Sigmoid colon (tissue), 6 donors: ENCODE measurements at regions not wholly inside any gene's neighbourhood (a gene's known extent, or its start where the extent isn't known, plus 50 kb on each side); places are given as distances from the start of the nearest gene placed in this dataset.
A peak's percentile ranks its signal among the peaks of the same experiment; 100 is the strongest.

Experiments used
- DNase-seq: peaks from one replicate; pipeline ENCODE4 v3.0.0-alpha.2; 2019
- H3K27ac ChIP-seq, 4 donors: fragments of 200-600 bp; sonication (generic); one replicate each; pipeline ENCODE4 v1.5.1; 2016 to 2019; ENCODE audit warnings: mild to moderate bottlenecking in 1 of 4
- H3K27me3 ChIP-seq, 3 donors: fragments of 200-600 bp; sonication (generic); one replicate each; pipeline ENCODE4 v1.5.1; 2019; ENCODE audit warnings: mild to moderate bottlenecking in 1 of 3
- H3K36me3 ChIP-seq, 4 donors: fragments of 200-600 bp; sonication (generic); one replicate each; pipeline ENCODE4 v1.5.1; 2016 to 2019
- H3K4me1 ChIP-seq, 4 donors: fragments of 200-600 bp; sonication (generic); one replicate each; pipeline ENCODE4 v1.5.1; 2017 to 2019
- H3K4me3 ChIP-seq, 4 donors: fragments of 200-600 bp; sonication (generic); one replicate each; pipeline ENCODE4 v1.5.1; 2017 to 2019; ENCODE audit warnings: mild to moderate bottlenecking in 2 of 4, moderate library complexity in 1 of 4
- H3K9me3 ChIP-seq, 4 donors: fragments of 200-600 bp in 3 of 4; sonication (generic) in 3 of 4; one replicate each; pipeline versions ENCODE4 v1.5.1 to v1.6.1; 2013 to 2019
- EP300 ChIP-seq, 4 donors: sonication (generic); formaldehyde crosslinking; IDR thresholded peaks; one replicate each; pipeline ENCODE4 v1.6.1; 2017; ENCODE audit warnings: antibody characterized with exemption in 4 of 4
- POLR2A ChIP-seq, 2 donors: fragments of 450-650 bp; IDR thresholded peaks; one replicate each; pipeline ENCODE4 v1.6.1; 2016; ENCODE audit warnings: antibody characterized with exemption in 2 of 2, mild to moderate bottlenecking in 2 of 2, moderate library complexity in 2 of 2
- POLR2AphosphoS5 ChIP-seq, 4 donors: sonication (generic); formaldehyde crosslinking; IDR thresholded peaks; one replicate each; pipeline ENCODE4 v1.6.1; 2017; ENCODE audit warnings: antibody characterized with exemption in 4 of 4
- WGBS, 2 donors: extraction: QIAGEN DNeasy Blood & Tissue Kit; methylation state at CpG; one replicate each; pipeline ENCODE4 v1.1.7; 2013; 5-methylcytosine and 5-hydroxymethylcytosine counted together
- intact Hi-C: fragments of 100-400 bp; cut with DNase I; formaldehyde crosslinking; loops from one replicate; pipeline ENCODE4 v1.15.1; 2023
- TF ChIP-seq, protein P1 (sequence below), 4 experiments: fragments of 450-650 bp in 3 of 4; fragments of 200-600 bp in 1 of 4; IDR thresholded peaks; one replicate each; pipeline ENCODE4 v1.5.1; 2016 to 2019; ENCODE audit warnings: antibody characterized with exemption in 4 of 4, mild to moderate bottlenecking in 3 of 4, moderate library complexity in 2 of 4
- donor health status: healthy with polysubstance abuse.
- donor health status: healthy.

DNA sequence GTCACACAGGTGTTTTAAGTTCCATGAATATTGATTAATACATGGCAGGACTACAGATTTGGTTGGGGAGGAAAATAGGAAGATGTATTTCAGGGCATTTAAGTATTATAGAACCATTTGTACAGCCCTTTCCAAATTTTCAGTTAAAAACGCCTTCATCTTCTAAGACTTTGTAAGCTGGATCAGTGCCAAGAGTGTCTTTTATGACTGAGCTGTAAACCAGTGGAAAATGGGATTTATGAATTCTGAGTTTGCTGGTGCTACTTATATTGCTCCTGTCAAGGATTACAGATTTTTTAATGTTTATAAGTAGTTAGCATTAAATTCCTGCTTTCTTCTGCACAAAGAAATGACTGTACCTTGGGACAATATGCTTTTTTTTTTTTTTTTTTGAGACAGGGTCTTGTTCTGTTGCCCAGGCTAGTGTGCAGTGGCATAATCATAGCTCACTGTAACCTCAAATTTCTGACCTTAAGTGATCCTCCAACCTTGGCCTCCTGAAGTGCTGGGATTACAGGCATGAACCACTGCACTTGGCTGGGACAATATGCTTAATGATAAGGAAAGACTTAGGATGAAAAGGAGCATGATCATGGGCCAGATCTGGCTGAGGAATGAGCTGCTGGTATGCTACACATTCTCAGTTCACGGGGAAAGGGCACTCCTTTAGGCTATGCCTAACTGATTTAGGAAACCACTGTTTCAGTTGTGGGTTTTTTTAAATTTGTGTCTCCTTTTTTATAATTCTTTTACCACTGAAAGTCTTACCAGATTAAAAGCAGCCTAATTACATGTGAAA lies 113.6 kb upstream of the MTNR1B start:
- no peaks in the 10 kb centered on the region for H3K27me3 ChIP-seq
- H3K9me3 ChIP-seq = no peaks in the 10 kb centered on the region
- no peak for DNase-seq
- TF ChIP-seq EP300 (IDR thresholded peaks at IDR 0.05) (no peak), POLR2A (IDR thresholded peaks at IDR 0.05) (no peak)
- TF ChIP-seq, protein P1, sequence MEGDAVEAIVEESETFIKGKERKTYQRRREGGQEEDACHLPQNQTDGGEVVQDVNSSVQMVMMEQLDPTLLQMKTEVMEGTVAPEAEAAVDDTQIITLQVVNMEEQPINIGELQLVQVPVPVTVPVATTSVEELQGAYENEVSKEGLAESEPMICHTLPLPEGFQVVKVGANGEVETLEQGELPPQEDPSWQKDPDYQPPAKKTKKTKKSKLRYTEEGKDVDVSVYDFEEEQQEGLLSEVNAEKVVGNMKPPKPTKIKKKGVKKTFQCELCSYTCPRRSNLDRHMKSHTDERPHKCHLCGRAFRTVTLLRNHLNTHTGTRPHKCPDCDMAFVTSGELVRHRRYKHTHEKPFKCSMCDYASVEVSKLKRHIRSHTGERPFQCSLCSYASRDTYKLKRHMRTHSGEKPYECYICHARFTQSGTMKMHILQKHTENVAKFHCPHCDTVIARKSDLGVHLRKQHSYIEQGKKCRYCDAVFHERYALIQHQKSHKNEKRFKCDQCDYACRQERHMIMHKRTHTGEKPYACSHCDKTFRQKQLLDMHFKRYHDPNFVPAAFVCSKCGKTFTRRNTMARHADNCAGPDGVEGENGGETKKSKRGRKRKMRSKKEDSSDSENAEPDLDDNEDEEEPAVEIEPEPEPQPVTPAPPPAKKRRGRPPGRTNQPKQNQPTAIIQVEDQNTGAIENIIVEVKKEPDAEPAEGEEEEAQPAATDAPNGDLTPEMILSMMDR (IDR thresholded peaks at IDR 0.05) = no peak
- 40 to 53% methylated on average over 2 of the region's 2 CpGs for WGBS, 2 donors
- H3K4me3 ChIP-seq = no peak overlapping the region
- no peaks in the 10 kb centered on the region for H3K36me3 ChIP-seq
- H3K4me1 ChIP-seq = peaks cover 0 to 34% (median 10%) of the 10 kb centered on the region in 4 donors
- H3K27ac ChIP-seq = no peak overlapping the region
- intact Hi-C loops = no loop called here

DNA sequence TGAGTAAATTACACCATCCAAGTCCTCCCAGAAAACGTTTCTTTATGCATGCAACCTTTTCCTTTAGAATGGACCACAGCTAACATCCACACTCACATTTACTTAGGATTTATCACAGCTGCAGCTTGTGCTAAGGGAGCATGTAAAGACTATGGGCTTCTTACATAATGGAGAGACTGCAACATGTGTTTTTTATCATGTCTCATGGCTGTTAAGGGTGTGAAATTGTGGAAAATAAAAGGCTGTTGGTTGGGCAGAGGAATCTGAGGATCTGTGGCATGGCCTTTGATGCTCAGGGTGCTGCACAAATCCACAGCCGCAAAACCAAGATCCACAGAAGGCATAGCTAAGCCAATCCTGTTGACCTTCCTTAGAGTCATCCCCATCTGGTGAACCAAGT lies 112.0 kb upstream of the MTNR1B start:
- Histone ChIP-seq H3K27ac (no peak overlapping the region), H3K36me3 (no peaks in the 10 kb centered on the region), H3K4me3 (no peak overlapping the region), H3K27me3 (no peaks in the 10 kb centered on the region), H3K4me1 (peaks cover 0 to 44% (median 24%) of the 10 kb centered on the region in 4 donors), H3K9me3 (no peaks in the 10 kb centered on the region)
- no peak for TF ChIP-seq POLR2AphosphoS5 (IDR thresholded peaks at IDR 0.05)
- TF ChIP-seq POLR2A (IDR thresholded peaks at IDR 0.05) = no peak
- no peak for TF ChIP-seq EP300 (IDR thresholded peaks at IDR 0.05)
- TF ChIP-seq, protein P1 (IDR thresholded peaks at IDR 0.05) = no peak
- intact Hi-C loops = no loop called here
- 78 to 79% methylated on average over 2 of the region's 2 CpGs for WGBS, 2 donors
- no peak for DNase-seq

DNA sequence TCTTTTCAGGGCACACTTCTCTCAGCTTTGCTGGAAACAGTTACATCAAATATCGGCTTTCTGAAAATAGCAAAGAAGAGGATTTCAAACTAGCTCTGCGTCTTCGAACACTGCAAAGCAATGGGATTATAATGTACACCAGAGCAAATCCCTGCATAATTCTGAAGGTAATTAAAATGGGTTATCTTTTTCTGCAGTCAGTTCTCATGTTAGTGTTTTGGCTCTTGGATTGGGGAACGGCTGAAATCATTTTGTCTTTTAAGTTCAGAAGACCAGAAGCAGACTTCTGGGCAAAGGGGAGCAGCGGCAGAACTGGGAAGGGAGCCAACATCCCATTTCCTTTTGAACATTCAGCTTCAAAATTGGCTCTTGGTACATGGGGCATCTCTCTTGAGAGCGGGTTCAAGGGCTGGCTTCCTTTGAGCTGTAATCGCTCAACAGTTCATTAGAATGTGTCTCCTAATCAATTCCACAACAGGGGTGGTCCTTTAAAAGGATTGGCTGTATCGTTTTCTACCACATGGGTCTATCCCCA lies 110.2 kb upstream of the MTNR1B start:
- DNase-seq = no peak
- 75 to 77% methylated on average over 8 of the region's 8 CpGs for WGBS, 2 donors
- Histone ChIP-seq H3K4me3 (no peak overlapping the region), H3K27ac (no peak overlapping the region), H3K36me3 (no peaks in the 10 kb centered on the region), H3K9me3 (no peaks in the 10 kb centered on the region), H3K27me3 (no peaks in the 10 kb centered on the region), H3K4me1 (peaks cover 0 to 55% (median 30%) of the 10 kb centered on the region in 4 donors)
- no peak for TF ChIP-seq POLR2AphosphoS5 (IDR thresholded peaks at IDR 0.05)
- TF ChIP-seq, protein P1 (IDR thresholded peaks at IDR 0.05) = no peak
- TF ChIP-seq POLR2A (IDR thresholded peaks at IDR 0.05) = no peak
- intact Hi-C loops = no loop called here

DNA sequence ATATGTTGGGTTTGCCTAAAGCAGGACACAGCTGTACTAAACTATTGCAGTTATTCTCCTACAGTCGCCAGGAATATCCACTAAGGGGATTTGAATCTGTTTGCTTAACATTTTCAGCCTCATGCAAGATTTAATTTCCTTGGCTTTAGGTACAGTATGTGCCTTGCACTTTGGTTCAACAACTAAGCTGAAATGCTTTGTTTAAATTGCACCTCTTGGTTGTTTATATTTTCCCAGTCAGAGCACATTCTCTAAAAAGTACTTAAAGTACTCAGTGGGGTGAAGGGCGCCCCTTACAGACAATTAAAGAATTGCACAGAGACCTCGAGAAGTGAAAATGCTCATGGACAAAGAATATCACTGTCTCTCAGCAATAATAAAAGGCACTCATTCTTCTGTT lies 107.8 kb upstream of the MTNR1B start:
- intact Hi-C loops = no loop called here
- H3K4me3 ChIP-seq = no peak overlapping the region
- DNase-seq = no peak
- WGBS, 2 donors = 75 to 82% methylated on average over 3 of the region's 3 CpGs
- no peak for TF ChIP-seq EP300 (IDR thresholded peaks at IDR 0.05)
- no peak for TF ChIP-seq POLR2A (IDR thresholded peaks at IDR 0.05)
- peak in 2 of 4 donors; percentile 10 to 17 for TF ChIP-seq POLR2AphosphoS5 (IDR thresholded peaks at IDR 0.05)
- H3K9me3 ChIP-seq = no peaks in the 10 kb centered on the region
- peak overlapping the region in 2 of 4 donors; percentile 35 to 67 for H3K27ac ChIP-seq
- H3K36me3 ChIP-seq = no peaks in the 10 kb centered on the region
- H3K27me3 ChIP-seq = no peaks in the 10 kb centered on the region
- H3K4me1 ChIP-seq = peaks cover 0 to 70% (median 38%) of the 10 kb centered on the region in 4 donors

DNA sequence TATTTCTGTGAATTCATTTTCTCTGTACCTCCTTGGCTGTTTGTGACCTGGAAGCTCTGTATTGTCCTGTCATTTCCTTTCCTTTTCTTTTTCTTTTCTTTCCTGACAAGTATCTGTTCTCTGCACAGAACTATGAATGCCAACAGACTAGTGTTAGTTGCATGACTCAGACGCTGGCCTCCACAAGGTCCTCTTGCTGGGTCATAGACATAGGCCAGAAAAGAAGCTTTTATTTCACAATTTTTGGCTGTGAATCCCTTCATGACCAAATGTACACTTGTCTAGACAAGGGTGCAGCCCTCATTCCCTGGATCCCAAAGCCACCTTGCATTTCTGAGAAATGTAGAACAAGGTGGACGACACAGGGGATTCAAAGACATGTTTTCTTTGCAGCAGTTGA lies 104.1 kb upstream of the MTNR1B start:
- Histone ChIP-seq H3K9me3 (no peaks in the 10 kb centered on the region), H3K27me3 (no peaks in the 10 kb centered on the region), H3K27ac (peak overlapping the region in 2 of 4 donors; percentile 5 to 6), H3K36me3 (no peaks in the 10 kb centered on the region), H3K4me1 (peaks cover 0 to 88% (median 47%) of the 10 kb centered on the region in 4 donors), H3K4me3 (no peak overlapping the region)
- TF ChIP-seq POLR2AphosphoS5 (IDR thresholded peaks at IDR 0.05) = no peak
- TF ChIP-seq EP300 (IDR thresholded peaks at IDR 0.05) = no peak
- TF ChIP-seq, protein P1 (IDR thresholded peaks at IDR 0.05) = no peak
- TF ChIP-seq POLR2A (IDR thresholded peaks at IDR 0.05) = no peak
- intact Hi-C loops = no loop called here
- 84 to 88% methylated on average over 2 of the region's 2 CpGs for WGBS, 2 donors
- DNase-seq = no peak
